ENCODE measurements at regions not wholly inside any gene's neighbourhood (a gene's known extent, or its start where the extent isn't known, plus 50 kb on each side); places are given as distances from the start of the nearest gene placed in this dataset.

- H3K9me3 Mint-ChIP-seq (ENCODE audit: insufficient read depth), result no peaks in the 10 kb centered on the region
- CTCF ChIA-PET, result no interaction called here
- H3K4me1 Mint-ChIP-seq (ENCODE audit: low read depth), result no peaks in the 10 kb centered on the region
- H3K36me3 Mint-ChIP-seq (ENCODE audit: low read depth), result no peaks in the 10 kb centered on the region
- POLR2A ChIA-PET, result no interaction called here
- ATAC-seq, result no peak
- H3K27ac Mint-ChIP-seq, result no peak overlapping the region
- no peak overlapping the region for H3K4me3 Mint-ChIP-seq
- DNase-seq, result no peak
- H3K27me3 Mint-ChIP-seq (ENCODE audit: low read depth), result no peaks in the 10 kb centered on the region
Observed at GRCh38 chr1:82499022-82499421, 698.3 kb downstream of the ADGRL2 start.

GRCh38 chr1:82494117-82494516, 693.4 kb downstream of the ADGRL2 start:
- Mint-ChIP-seq H3K27me3 (ENCODE audit: low read depth) (no peaks in the 10 kb centered on the region), H3K4me3 (no peak overlapping the region), H3K4me1 (ENCODE audit: low read depth) (no peaks in the 10 kb centered on the region), H3K36me3 (ENCODE audit: low read depth) (no peaks in the 10 kb centered on the region), H3K9me3 (ENCODE audit: insufficient read depth) (no peaks in the 10 kb centered on the region), H3K27ac (no peak overlapping the region)
- ATAC-seq, result no peak
- DNase-seq, result no peak
- CTCF ChIA-PET, result no interaction called here
- POLR2A ChIA-PET, result no interaction called here

GRCh38 chr1:82492159-82492558, 691.4 kb downstream of the ADGRL2 start:
- H3K27ac Mint-ChIP-seq, result no peak overlapping the region

GRCh38 chr1:82491301-82492048, 690.7 kb downstream of the ADGRL2 start:
- ChIA-PET CTCF (no interaction called here), POLR2A (no interaction called here)
- H3K27me3 Mint-ChIP-seq (ENCODE audit: low read depth), result no peaks in the 10 kb centered on the region
- ATAC-seq (no peak), DNase-seq (no peak)
- H3K36me3 Mint-ChIP-seq (ENCODE audit: low read depth), result no peaks in the 10 kb centered on the region
- no peak overlapping the region for H3K4me3 Mint-ChIP-seq
- no peaks in the 10 kb centered on the region for H3K4me1 Mint-ChIP-seq (ENCODE audit: low read depth)
- no peak overlapping the region for H3K27ac Mint-ChIP-seq
- H3K9me3 Mint-ChIP-seq (ENCODE audit: insufficient read depth), result no peaks in the 10 kb centered on the region

More at GRCh38 chr1:82492159-82492558, 691.4 kb downstream of the ADGRL2 start:
- POLR2A ChIA-PET, result no interaction called here
- CTCF ChIA-PET, result no interaction called here
- H3K4me1 Mint-ChIP-seq (ENCODE audit: low read depth), result no peaks in the 10 kb centered on the region
- no peak for ATAC-seq
- no peaks in the 10 kb centered on the region for H3K27me3 Mint-ChIP-seq (ENCODE audit: low read depth)
- no peaks in the 10 kb centered on the region for H3K9me3 Mint-ChIP-seq (ENCODE audit: insufficient read depth)
- no peaks in the 10 kb centered on the region for H3K36me3 Mint-ChIP-seq (ENCODE audit: low read depth)
- DNase-seq, result no peak
- no peak overlapping the region for H3K4me3 Mint-ChIP-seq

- Mint-ChIP-seq H3K36me3 (ENCODE audit: low read depth) (no peaks in the 10 kb centered on the region), H3K4me3 (no peak overlapping the region), H3K4me1 (ENCODE audit: low read depth) (no peaks in the 10 kb centered on the region), H3K27me3 (ENCODE audit: low read depth) (no peaks in the 10 kb centered on the region), H3K27ac (no peak overlapping the region), H3K9me3 (ENCODE audit: insufficient read depth) (no peaks in the 10 kb centered on the region)
- ChIA-PET POLR2A (no interaction called here), CTCF (no interaction called here)
- DNase-seq, result no peak
- ATAC-seq, result no peak
Observed at GRCh38 chr1:82487778-82488177, 687.0 kb downstream of the ADGRL2 start.

GRCh38 chr1:82486969-82487368, 686.2 kb downstream of the ADGRL2 start:
- Mint-ChIP-seq H3K27ac (no peak overlapping the region), H3K4me3 (no peak overlapping the region), H3K4me1 (ENCODE audit: low read depth) (no peaks in the 10 kb centered on the region), H3K36me3 (ENCODE audit: low read depth) (no peaks in the 10 kb centered on the region), H3K9me3 (ENCODE audit: insufficient read depth) (no peaks in the 10 kb centered on the region), H3K27me3 (ENCODE audit: low read depth) (no peaks in the 10 kb centered on the region)
- no peak for DNase-seq
- ChIA-PET CTCF (no interaction called here), POLR2A (no interaction called here)
- no peak for ATAC-seq

- ChIA-PET CTCF (no interaction called here), POLR2A (no interaction called here)
- DNase-seq (no peak), ATAC-seq (no peak)
- no peaks in the 10 kb centered on the region for H3K9me3 Mint-ChIP-seq (ENCODE audit: insufficient read depth)
- no peaks in the 10 kb centered on the region for H3K4me1 Mint-ChIP-seq (ENCODE audit: low read depth)
- no peaks in the 10 kb centered on the region for H3K36me3 Mint-ChIP-seq (ENCODE audit: low read depth)
- H3K4me3 Mint-ChIP-seq, result no peak overlapping the region
- H3K27me3 Mint-ChIP-seq (ENCODE audit: low read depth), result no peaks in the 10 kb centered on the region
- no peak overlapping the region for H3K27ac Mint-ChIP-seq
Observed at GRCh38 chr1:82486468-82486867, 685.7 kb downstream of the ADGRL2 start.

- H3K27me3 Mint-ChIP-seq (ENCODE audit: low read depth), result no peaks in the 10 kb centered on the region
- H3K36me3 Mint-ChIP-seq (ENCODE audit: low read depth), result no peaks in the 10 kb centered on the region
- no peak overlapping the region for H3K27ac Mint-ChIP-seq
- DNase-seq (no peak), ATAC-seq (no peak)
- no peaks in the 10 kb centered on the region for H3K4me1 Mint-ChIP-seq (ENCODE audit: low read depth)
- no peaks in the 10 kb centered on the region for H3K9me3 Mint-ChIP-seq (ENCODE audit: insufficient read depth)
- ChIA-PET CTCF (no interaction called here), POLR2A (no interaction called here)
- no peak overlapping the region for H3K4me3 Mint-ChIP-seq
Observed at GRCh38 chr1:82485591-82486369, 685.0 kb downstream of the ADGRL2 start.

GRCh38 chr1:82483146-82483545, 682.4 kb downstream of the ADGRL2 start:
- Mint-ChIP-seq H3K9me3 (ENCODE audit: insufficient read depth) (no peaks in the 10 kb centered on the region), H3K36me3 (ENCODE audit: low read depth) (no peaks in the 10 kb centered on the region), H3K27me3 (ENCODE audit: low read depth) (no peaks in the 10 kb centered on the region), H3K4me1 (ENCODE audit: low read depth) (no peaks in the 10 kb centered on the region), H3K27ac (no peak overlapping the region), H3K4me3 (no peak overlapping the region)
- ChIA-PET POLR2A (no interaction called here), CTCF (no interaction called here)
- DNase-seq (no peak), ATAC-seq (no peak)

- POLR2A ChIA-PET, result no interaction called here
- H3K4me3 Mint-ChIP-seq, result no peak overlapping the region
- CTCF ChIA-PET, result no interaction called here
- no peak overlapping the region for H3K27ac Mint-ChIP-seq
- H3K36me3 Mint-ChIP-seq (ENCODE audit: low read depth), result no peaks in the 10 kb centered on the region
- H3K4me1 Mint-ChIP-seq (ENCODE audit: low read depth), result no peaks in the 10 kb centered on the region
- ATAC-seq (no peak), DNase-seq (no peak)
- no peaks in the 10 kb centered on the region for H3K9me3 Mint-ChIP-seq (ENCODE audit: insufficient read depth)
- H3K27me3 Mint-ChIP-seq (ENCODE audit: low read depth), result no peaks in the 10 kb centered on the region
Observed at GRCh38 chr1:82478916-82479315, 678.2 kb downstream of the ADGRL2 start.

- no peaks in the 10 kb centered on the region for H3K36me3 Mint-ChIP-seq (ENCODE audit: low read depth)
- H3K4me3 Mint-ChIP-seq, result no peak overlapping the region
- DNase-seq (no peak), ATAC-seq (no peak)
- ChIA-PET POLR2A (no interaction called here), CTCF (no interaction called here)
- no peaks in the 10 kb centered on the region for H3K4me1 Mint-ChIP-seq (ENCODE audit: low read depth)
- H3K27me3 Mint-ChIP-seq (ENCODE audit: low read depth), result no peaks in the 10 kb centered on the region
- H3K27ac Mint-ChIP-seq, result no peak overlapping the region
- H3K9me3 Mint-ChIP-seq (ENCODE audit: insufficient read depth), result peaks cover 5% of the 10 kb centered on the region
Observed at GRCh38 chr1:82472489-82473131, 671.9 kb downstream of the ADGRL2 start.

GRCh38 chr1:82466891-82467290, 666.2 kb downstream of the ADGRL2 start:
- Mint-ChIP-seq H3K4me1 (ENCODE audit: low read depth) (no peaks in the 10 kb centered on the region), H3K4me3 (no peak overlapping the region), H3K27me3 (ENCODE audit: low read depth) (no peaks in the 10 kb centered on the region), H3K9me3 (ENCODE audit: insufficient read depth) (peaks cover 5% of the 10 kb centered on the region), H3K36me3 (ENCODE audit: low read depth) (no peaks in the 10 kb centered on the region), H3K27ac (no peak overlapping the region)
- ATAC-seq, result no peak
- no peak for DNase-seq
- CTCF ChIA-PET, result no interaction called here
- POLR2A ChIA-PET, result no interaction called here

All from activated CD8-positive, alpha-beta T cell treated with anti-CD3 and anti-CD28 coated beads, Interleukin-2, amount 10 ng/mL, durations not matched to agents 7 days and 5 days (primary cell).